ENCODE measurements at regions not wholly inside any gene's neighbourhood (a gene's known extent, or its start where the extent isn't known, plus 50 kb on each side); places are given as distances from the start of the nearest gene placed in this dataset.
"Not testable (repeated sequence)": the region's sequence is repeated elsewhere in the genome, so short reads cannot be mapped to it uniquely, and the experiment has no call there.

- DNase-seq = not testable (repeated sequence)
Observed at GRCh38 chr20:39957911-39958310, 731.1 kb downstream of the MAFB start.

GRCh38 chr20:39954621-39955020 lies 734.4 kb downstream of the MAFB start:
- DNase-seq = no peak

DNA sequence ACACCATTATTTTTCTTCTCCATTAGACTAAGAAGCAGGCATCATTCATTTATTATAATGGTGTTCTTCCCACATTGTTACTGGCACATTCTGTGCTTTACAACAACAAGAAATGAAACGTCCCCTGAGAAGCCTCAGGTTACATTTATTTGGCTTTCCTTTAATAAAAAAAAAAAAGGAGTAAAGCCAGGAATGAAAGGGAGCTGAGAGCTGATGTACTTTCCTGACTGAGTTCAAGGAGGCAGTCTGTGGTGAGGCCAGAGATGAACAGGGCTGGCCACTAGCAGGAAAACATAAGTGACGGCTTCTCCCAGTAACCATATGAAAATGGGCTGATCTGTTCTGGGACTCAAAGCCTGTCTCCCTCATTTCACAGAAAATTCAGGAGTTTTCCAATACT lies 742.1 kb downstream of the MAFB start:
- DNase-seq = no peak

DNA sequence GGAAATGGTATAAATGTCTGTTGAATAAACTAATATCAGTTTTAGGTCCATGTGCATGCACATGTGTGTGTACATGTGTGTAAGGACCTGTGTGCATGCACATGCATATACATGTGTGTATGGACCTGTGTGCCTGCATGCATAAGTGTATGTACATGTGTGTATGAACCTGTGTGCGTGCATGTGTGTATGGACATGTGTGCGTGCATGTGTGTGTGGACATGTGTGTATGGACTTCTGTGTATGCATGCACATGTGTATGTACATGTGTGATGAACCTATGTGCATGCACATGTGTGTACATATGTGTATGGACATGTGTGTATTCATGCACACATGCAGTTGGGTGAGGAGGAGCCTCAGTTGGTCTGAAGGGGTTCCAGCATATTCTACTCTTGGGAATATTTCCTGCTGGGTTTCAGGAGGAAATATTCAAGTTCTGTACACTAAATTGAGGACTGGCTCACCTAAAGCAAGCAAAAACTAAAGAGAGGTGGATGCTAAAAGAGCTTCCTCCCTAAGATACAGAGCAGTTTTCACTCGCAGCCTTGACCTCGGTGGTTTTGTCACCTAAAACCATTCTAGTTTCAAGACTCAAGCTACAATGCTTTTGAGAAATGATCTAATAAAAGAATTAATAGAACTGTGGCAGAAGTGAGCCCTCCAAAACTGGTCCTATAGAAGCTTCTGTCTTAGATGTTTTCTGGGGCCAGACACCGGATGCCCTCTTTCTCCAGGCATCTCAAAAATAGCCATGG lies 742.8 kb downstream of the MAFB start:
- no peak for DNase-seq

DNA sequence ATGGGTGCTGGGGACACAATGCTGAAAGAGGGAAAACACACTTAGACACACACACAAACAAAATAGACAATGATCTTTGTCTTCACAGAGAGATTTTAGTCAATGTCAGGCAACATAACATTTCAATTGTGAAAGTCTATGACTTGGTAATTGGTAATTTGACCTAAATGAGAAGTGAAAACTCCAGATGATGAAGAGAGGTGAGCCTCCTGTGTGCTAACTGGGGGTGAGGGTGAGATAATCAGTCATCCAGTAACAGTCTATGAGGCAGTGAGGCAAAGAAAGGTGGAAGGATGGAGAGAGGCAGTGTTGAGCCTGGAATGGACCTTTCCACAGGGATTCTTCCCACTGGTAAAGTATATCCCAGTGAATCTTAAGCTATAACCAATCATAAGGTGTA lies 744.2 kb downstream of the MAFB start:
- DNase-seq = no peak

GRCh38 chr20:39943336-39943735 lies 745.7 kb downstream of the MAFB start:
- DNase-seq = no peak

DNA sequence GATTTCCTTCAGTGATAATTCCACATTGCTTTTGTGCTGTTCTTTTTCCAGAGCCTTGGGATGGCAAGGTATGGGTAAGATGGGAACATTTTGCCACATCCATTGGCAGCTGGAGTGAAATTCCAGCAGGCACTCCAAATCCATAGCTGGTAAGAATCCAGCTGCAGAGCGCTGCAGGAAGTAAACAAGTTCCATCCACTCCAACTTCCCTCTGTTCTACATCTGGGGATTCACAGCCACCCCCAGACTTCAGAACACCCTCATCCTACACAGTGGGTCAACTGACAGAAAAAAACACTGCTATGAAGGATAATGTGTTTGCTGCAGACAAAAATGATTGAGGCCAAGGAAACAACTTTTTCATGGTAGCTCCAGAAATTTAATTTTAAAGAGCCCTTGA lies 747.8 kb downstream of the MAFB start:
- DNase-seq = no peak

DNA sequence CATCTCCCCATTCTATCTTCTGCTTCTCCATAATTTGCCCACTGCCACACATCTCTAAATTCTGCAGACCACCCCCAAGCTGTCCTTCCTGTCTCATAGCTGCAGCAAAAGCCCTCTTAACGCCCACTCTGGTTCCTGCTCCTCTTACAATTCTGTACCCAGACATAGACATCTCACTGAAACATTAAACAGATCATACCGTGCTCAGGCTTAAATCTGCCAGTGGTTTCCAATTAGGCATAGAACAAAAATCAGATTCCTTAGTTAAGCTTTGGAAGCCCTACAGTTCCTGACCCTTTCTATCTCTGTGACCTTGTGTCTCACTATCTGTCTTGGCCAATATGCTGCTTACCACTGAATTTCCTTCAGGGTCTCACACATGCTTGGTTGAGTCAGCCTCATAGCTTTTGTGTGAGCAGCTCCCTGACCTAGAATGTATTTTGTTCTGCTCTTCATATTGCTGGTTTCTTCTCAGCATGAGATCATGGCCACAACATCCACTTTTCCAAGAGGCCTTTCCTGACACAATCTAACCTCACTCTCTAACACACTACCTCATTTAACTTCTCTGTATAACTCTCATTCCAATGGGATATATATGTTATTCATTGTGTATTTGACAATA lies 749.7 kb downstream of the MAFB start:
- no peak for DNase-seq

- no peak for DNase-seq
Observed at GRCh38 chr20:39936401-39936800, 752.6 kb downstream of the MAFB start.

DNA sequence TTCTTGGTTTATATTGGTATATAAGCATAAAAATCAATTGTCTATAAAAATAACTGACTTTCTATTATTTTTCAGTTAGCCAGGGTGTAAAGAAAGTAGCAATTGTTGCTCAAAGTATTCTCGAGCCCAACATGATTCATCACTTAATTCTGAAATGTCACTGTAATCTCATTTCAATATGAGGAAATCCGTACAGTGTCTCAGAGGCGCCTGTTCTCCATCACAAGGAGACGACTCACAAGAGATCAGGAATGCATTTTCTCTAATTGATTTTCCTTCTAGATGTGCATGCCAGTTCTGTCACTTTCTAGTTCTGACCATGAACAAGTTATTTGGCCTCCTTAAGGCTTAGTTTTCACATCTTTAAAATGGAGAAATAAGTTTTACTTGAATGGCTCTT lies 753.1 kb downstream of the MAFB start:
- no peak for DNase-seq

DNA sequence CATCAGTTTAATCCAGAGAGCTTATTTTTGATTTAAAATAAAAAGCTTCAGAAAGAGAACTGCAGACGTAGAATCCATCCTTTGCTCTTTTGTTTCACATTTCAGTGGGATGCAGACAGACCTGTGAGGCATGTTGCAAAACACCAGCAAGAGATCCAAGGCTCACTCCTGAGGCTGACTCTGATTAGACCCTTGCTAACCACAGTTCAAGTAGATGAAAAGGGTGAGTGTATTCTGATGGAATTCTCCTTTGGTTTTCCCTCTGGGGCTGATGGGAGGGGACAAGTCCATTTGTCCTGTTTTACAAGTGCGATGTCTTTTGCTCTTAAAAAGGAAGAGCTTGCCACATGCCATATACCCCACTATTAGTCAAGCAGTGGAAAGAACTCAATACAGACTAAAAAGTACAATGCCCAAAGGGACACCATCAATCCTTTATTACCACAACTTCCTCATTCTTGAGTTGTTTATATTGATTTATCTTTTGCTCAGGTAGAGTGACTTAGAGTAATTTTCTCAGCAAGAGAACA lies 772.7 kb downstream of the MAFB start:
- no peak for DNase-seq

DNA sequence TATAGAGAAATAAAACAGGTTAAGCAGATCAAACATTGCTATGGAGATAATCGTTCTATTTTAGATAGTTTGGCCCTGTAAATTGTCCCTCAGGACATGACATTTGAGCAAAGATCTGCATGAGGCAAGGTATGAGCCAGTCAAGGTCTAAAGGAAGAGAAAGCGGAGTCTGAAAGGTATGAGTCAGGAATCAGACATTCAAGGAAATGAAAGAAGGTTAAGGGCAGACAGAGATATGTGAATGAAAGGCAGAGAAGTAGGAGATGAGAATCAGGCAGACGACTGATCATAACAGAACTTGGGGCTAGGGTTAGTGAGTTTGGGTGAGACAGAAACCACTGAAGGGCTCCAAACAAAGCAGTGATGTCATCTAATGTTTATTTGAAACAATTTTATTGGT lies 775.8 kb downstream of the MAFB start:
- DNase-seq = no peak

DNA sequence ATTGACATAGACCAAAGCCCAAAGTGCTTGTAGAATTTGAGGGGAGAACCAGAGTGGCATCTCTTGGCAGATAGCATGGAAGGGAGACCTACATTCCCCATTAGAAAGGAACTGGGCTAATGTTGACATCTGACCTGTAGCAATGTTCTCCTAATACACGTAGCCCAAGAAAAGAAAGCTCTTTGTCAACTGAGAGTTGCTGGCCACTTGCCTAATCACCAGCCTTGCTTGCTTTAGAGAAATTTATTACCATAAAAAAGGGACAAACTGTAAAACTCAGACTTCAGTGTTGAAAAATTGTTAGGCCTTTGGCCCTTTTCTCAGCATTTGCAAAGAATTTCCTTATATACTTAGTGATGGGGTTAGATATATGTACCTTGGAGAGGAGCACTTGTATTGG lies 777.5 kb downstream of the MAFB start:
- no peak for DNase-seq

DNA sequence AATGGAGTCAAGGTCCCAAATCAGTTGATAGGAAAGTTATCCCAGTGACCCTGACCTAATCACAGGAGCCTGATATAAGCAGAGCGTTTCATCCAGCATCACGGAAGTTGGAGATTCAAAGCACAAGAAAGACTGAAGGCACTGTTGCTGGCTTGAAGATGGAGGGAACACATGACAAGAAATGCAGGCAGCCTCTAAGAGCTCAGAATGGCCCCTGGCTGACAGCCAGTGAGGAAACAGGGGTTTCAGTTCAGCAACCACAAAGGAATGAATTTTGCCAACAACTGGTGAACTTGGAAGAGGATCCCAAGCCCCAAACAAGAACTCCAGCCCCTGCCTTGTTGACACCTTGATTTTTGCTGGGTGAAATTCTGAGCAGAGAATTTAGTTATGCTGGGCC lies 778.5 kb downstream of the MAFB start:
- no peak for DNase-seq

GRCh38 chr20:39909447-39909846 lies 779.6 kb downstream of the MAFB start:
- DNase-seq = no peak

GRCh38 chr20:39904476-39905112 lies 784.4 kb downstream of the MAFB start:
- DNase-seq = no peak

GRCh38 chr20:39903806-39904465 lies 785.1 kb downstream of the MAFB start:
- DNase-seq = no peak

DNA sequence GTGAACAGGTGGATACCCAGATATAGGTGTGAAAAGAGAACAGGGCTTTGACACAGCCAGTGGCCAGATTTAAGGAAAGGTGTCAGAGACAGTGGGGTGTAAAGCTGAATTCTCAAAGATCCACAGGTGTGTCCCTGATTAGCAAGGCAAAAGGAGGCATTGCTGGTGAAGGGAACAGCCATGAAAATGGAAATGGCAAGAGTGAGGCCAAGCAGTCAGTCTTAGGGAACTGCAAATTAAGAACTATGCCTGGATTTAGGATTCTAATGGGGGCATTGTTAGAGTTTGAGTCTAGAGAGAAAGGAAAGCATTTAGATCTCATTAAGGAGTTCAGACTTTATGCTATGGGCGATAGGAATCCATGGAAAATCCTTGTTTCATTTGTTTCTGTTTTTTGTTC lies 789.2 kb downstream of the MAFB start:
- DNase-seq = no peak

DNA sequence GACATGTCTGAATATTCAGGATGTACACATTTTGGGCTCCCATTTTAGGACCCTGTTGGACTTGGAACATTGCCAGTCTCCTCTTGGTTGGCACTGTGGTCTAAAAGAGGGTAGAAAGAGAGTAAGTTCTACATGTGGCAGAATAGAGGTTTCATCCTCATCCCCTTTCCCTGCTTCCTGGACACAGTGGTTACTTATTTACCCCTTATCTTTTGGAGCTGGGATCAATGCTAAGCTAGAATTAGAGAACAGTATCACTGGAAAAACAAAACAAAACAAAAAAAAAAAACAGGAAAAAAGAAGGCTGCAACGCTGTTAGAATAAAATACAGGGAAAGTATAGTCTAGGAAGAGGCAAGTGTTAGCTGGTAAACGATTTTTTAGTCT lies 790.6 kb downstream of the MAFB start:
- DNase-seq = no peak

GRCh38 chr20:39897781-39898466 lies 791.1 kb downstream of the MAFB start:
- no peak for DNase-seq

DNA sequence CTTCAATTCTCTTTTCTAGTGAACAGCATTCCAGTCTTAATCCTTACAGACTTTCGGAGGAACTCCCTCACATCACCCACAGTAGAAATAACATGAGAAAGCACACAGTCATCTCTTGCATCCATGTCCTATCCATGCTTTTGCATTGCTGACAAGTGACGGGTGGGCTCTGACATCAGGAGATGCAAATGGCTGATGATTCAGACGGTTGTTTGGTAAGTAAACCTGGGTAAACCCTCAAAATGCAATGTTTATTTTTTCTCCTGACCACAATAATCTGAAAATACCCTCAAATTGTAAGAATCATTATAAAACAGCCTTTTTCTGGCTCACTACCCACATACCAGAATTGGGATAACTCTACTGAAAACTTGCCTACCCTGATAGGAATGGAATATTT lies 792.0 kb downstream of the MAFB start:
- DNase-seq = no peak

DNA sequence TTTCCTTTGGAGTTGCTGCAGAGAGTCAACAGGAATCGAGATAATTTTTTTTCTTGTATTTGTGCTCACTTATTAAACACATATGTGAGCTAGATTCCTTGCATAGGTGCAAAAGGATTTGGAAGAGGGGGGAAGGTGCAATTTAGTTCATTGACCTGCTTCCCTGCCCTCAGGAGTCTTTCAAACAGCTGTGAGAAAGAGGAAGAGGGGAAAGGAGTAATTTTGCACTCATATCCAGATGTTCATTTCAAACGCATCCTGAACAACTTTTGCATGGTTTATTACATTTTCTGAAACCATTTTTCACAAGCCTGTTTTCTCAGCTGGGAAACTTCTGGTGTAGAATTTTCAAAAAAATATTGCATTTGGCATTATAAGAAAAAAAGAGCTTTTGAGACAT lies 795.0 kb downstream of the MAFB start:
- no peak for DNase-seq
